SK-MEL-5 (cell line): ENCODE measurements at regions not wholly inside any gene's neighbourhood (a gene's known extent, or its start where the extent isn't known, plus 50 kb on each side); places are given as distances from the start of the nearest gene placed in this dataset.

Experiments used
- DNase-seq: peaks from one replicate; pipeline ENCODE4 v3.0.0-alpha.2; 2016; ENCODE audit warnings: low read depth, low spot score
- in situ Hi-C: cut with HindIII; loops from 2 replicates; pipeline ENCODE4 v1.10.0; 2016; ENCODE audit warnings: low sequenced_read_pairs, high pct_unique_total_duplicates, low pct_unique_long_range_greater_than_20kb

GRCh38 chr13:47588676-47589075 is 412.4 kb downstream of the SUCLA2 start:
- DNase-seq = no peak
- in situ Hi-C loops = no loop called here

- in situ Hi-C loops = no loop called here
- DNase-seq = no peak
Observed at GRCh38 chr13:47572375-47572774, 428.7 kb downstream of the SUCLA2 start.

- in situ Hi-C loops = no loop called here
- DNase-seq = no peak
Observed at GRCh38 chr13:47564041-47564440, 437.0 kb downstream of the SUCLA2 start.

- DNase-seq = no peak
- in situ Hi-C loops = no loop called here
Observed at GRCh38 chr13:47556703-47557102, 444.4 kb downstream of the SUCLA2 start.

GRCh38 chr13:47555235-47555634 is 445.8 kb downstream of the SUCLA2 start:
- in situ Hi-C loops = no loop called here
- no peak for DNase-seq

GRCh38 chr13:47553329-47553977 is 447.6 kb downstream of the SUCLA2 start:
- no peak for DNase-seq
- in situ Hi-C loops = no loop called here

- DNase-seq = no peak
- in situ Hi-C loops = no loop called here
Observed at GRCh38 chr13:47549219-47549752, 451.8 kb downstream of the SUCLA2 start.

- in situ Hi-C loops = no loop called here
Observed at GRCh38 chr13:47548294-47548840, 452.7 kb downstream of the SUCLA2 start.

GRCh38 chr13:47546391-47547225 is 454.5 kb downstream of the SUCLA2 start:
- in situ Hi-C loops = no loop called here
- no peak for DNase-seq

More at GRCh38 chr13:47548294-47548840, 452.7 kb downstream of the SUCLA2 start:
- no peak for DNase-seq

- in situ Hi-C loops = no loop called here
- DNase-seq = no peak
Observed at GRCh38 chr13:47545201-47546024, 455.7 kb downstream of the SUCLA2 start.

- in situ Hi-C loops = no loop called here
- DNase-seq = no peak
Observed at GRCh38 chr13:47539317-47539716, 461.8 kb downstream of the SUCLA2 start.

GRCh38 chr13:47523771-47524170 is 477.3 kb downstream of the SUCLA2 start:
- DNase-seq = no peak
- in situ Hi-C loops = no loop called here

GRCh38 chr13:47521890-47522487 is 479.1 kb downstream of the SUCLA2 start:
- DNase-seq = no peak
- in situ Hi-C loops = no loop called here

GRCh38 chr13:47519626-47520025 is 481.4 kb downstream of the SUCLA2 start:
- in situ Hi-C loops = no loop called here
- DNase-seq = no peak

- in situ Hi-C loops = no loop called here
- no peak for DNase-seq
Observed at GRCh38 chr13:47518530-47518929, 482.5 kb downstream of the SUCLA2 start.

- in situ Hi-C loops = no loop called here
- DNase-seq = no peak
Observed at GRCh38 chr13:47511647-47512046, 489.4 kb downstream of the SUCLA2 start.

- no peak for DNase-seq
- in situ Hi-C loops = no loop called here
Observed at GRCh38 chr13:47508527-47509228, 492.4 kb downstream of the SUCLA2 start.
